ENCODE measurements at regions not wholly inside any gene's neighbourhood (a gene's known extent, or its start where the extent isn't known, plus 50 kb on each side); places are given as distances from the start of the nearest gene placed in this dataset.
A peak's percentile ranks its signal among the peaks of the same experiment; 100 is the strongest.

- TF ChIP-seq EZH2 (IDR thresholded peaks at IDR 0.05; ENCODE audit: borderline replicate concordance, low read depth, low read length, severe bottlenecking) = no peak
- TF ChIP-seq CTCF (IDR thresholded peaks at IDR 0.05; ENCODE audit: borderline replicate concordance, extremely low read depth, low read length, poor library complexity, severe bottlenecking) = no peak
- Histone ChIP-seq H3K4me3 (ENCODE audit: low read depth in 1 of 2, low read length in 2 of 2) (no peak overlapping the region), H3K9me3 (ENCODE audit: insufficient read depth, low read length, severe bottlenecking) (no peaks in the 10 kb centered on the region), H2AFZ (ENCODE audit: low read depth, low read length) (no peak overlapping the region), H3K4me2 (ENCODE audit: insufficient read depth, low read length) (no peak overlapping the region), H3K36me3 (ENCODE audit: insufficient read depth, low read length) (no peaks in the 10 kb centered on the region), H3K27me3 (ENCODE audit: insufficient read depth, low read length, poor library complexity) (no peaks in the 10 kb centered on the region), H3K9ac (ENCODE audit: low read depth, low read length) (no peak overlapping the region), H3K27ac (ENCODE audit: low read length) (no peak overlapping the region), H4K20me1 (ENCODE audit: insufficient read depth, low read length) (no peaks in the 10 kb centered on the region), H3K4me1 (ENCODE audit: insufficient read depth, low read length) (peaks cover 15% of the 10 kb centered on the region), H3K79me2 (ENCODE audit: insufficient read depth, low read length) (no peaks in the 10 kb centered on the region)
- ATAC-seq (ENCODE audit: insufficient read depth, low read depth) (peak; percentile 81), DNase-seq (peak; percentile 12)
These were observed 70.4 kb upstream of the BACH1 start for GRCh38 chr21:29228306-29228705.

GRCh38 chr21:29230551-29231261, 68.0 kb upstream of the BACH1 start:
- H3K4me2 ChIP-seq (ENCODE audit: insufficient read depth, low read length) = no peak overlapping the region
- DNase-seq (no peak), ATAC-seq (ENCODE audit: insufficient read depth, low read depth) (no peak)
- 0 out of 2 replicates have a peak overlapping the region, but pooled peaks have one; percentile 26 for H2AFZ ChIP-seq (ENCODE audit: low read depth, low read length)
- no peaks in the 10 kb centered on the region for H3K9me3 ChIP-seq (ENCODE audit: insufficient read depth, low read length, severe bottlenecking)
- H3K27me3 ChIP-seq (ENCODE audit: insufficient read depth, low read length, poor library complexity) = no peaks in the 10 kb centered on the region
- no peaks in the 10 kb centered on the region for H3K79me2 ChIP-seq (ENCODE audit: insufficient read depth, low read length)
- TF ChIP-seq CTCF (IDR thresholded peaks at IDR 0.05; ENCODE audit: borderline replicate concordance, extremely low read depth, low read length, poor library complexity, severe bottlenecking) (no peak), EZH2 (IDR thresholded peaks at IDR 0.05; ENCODE audit: borderline replicate concordance, low read depth, low read length, severe bottlenecking) (no peak)
- no peaks in the 10 kb centered on the region for H3K36me3 ChIP-seq (ENCODE audit: insufficient read depth, low read length)
- no peak overlapping the region for H3K27ac ChIP-seq (ENCODE audit: low read length)
- H3K4me1 ChIP-seq (ENCODE audit: insufficient read depth, low read length) = peaks cover 15% of the 10 kb centered on the region
- no peak overlapping the region for H3K4me3 ChIP-seq (ENCODE audit: low read depth in 1 of 2, low read length in 2 of 2)
- no peak overlapping the region for H3K9ac ChIP-seq (ENCODE audit: low read depth, low read length)
- H4K20me1 ChIP-seq (ENCODE audit: insufficient read depth, low read length) = no peaks in the 10 kb centered on the region

- DNase-seq (no peak), ATAC-seq (ENCODE audit: insufficient read depth, low read depth) (no peak)
- no peaks in the 10 kb centered on the region for H3K79me2 ChIP-seq (ENCODE audit: insufficient read depth, low read length)
- H3K4me3 ChIP-seq (ENCODE audit: low read depth in 1 of 2, low read length in 2 of 2) = no peak overlapping the region
- H3K9ac ChIP-seq (ENCODE audit: low read depth, low read length) = no peak overlapping the region
- no peaks in the 10 kb centered on the region for H3K27me3 ChIP-seq (ENCODE audit: insufficient read depth, low read length, poor library complexity)
- H3K36me3 ChIP-seq (ENCODE audit: insufficient read depth, low read length) = no peaks in the 10 kb centered on the region
- H2AFZ ChIP-seq (ENCODE audit: low read depth, low read length) = no peak overlapping the region
- H4K20me1 ChIP-seq (ENCODE audit: insufficient read depth, low read length) = no peaks in the 10 kb centered on the region
- no peak for TF ChIP-seq EZH2 (IDR thresholded peaks at IDR 0.05; ENCODE audit: borderline replicate concordance, low read depth, low read length, severe bottlenecking)
- no peak overlapping the region for H3K4me2 ChIP-seq (ENCODE audit: insufficient read depth, low read length)
- H3K9me3 ChIP-seq (ENCODE audit: insufficient read depth, low read length, severe bottlenecking) = no peaks in the 10 kb centered on the region
- no peak overlapping the region for H3K27ac ChIP-seq (ENCODE audit: low read length)
- peaks cover 19% of the 10 kb centered on the region for H3K4me1 ChIP-seq (ENCODE audit: insufficient read depth, low read length)
These were observed 66.8 kb upstream of the BACH1 start for GRCh38 chr21:29231756-29232529.

Data from DND-41 (cell line).